HL-60 (cell line): ENCODE measurements at regions not wholly inside any gene's neighbourhood (a gene's known extent, or its start where the extent isn't known, plus 50 kb on each side); places are given as distances from the start of the nearest gene placed in this dataset.

Experiments used
- CTCF ChIP-seq: IDR thresholded peaks from one replicate; pipeline ENCODE4 v1.5.1; 2011; ENCODE audit warnings: low read length, control low read depth, inconsistent platforms; ENCODE audit not compliant: insufficient read depth
- POLR2AphosphoS5 ChIP-seq: IDR thresholded peaks from 2 replicates; pipeline ENCODE4 v1.6.1; 2012; ENCODE audit warnings: low read depth
- REST ChIP-seq: IDR thresholded peaks from 2 replicates; pipeline ENCODE4 v1.6.1; 2012; ENCODE audit warnings: low read depth; ENCODE audit not compliant: insufficient replicate concordance

- TF ChIP-seq POLR2AphosphoS5 (no peak), CTCF (no peak), REST (no peak)
Observed at GRCh38 chr2:2587354-2587753, 256.3 kb upstream of the MYT1L start.
